Mesothelial cell of epicardium (in vitro differentiated cells): ENCODE measurements at regions not wholly inside any gene's neighbourhood (a gene's known extent, or its start where the extent isn't known, plus 50 kb on each side); places are given as distances from the start of the nearest gene placed in this dataset.

Source experiments
- DNase-seq, 2 experiments: peaks; one replicate each; pipeline ENCODE4 v3.0.0; 2021; ENCODE audit warnings: low spot score in 2 of 2; ENCODE audit not compliant: unreplicated experiment in 2 of 2
- H3K27ac Mint-ChIP-seq: 2 replicates; pipeline ENCODE4 v1.8.0; 2021; ENCODE audit warnings: mixed read lengths
- H3K27me3 Mint-ChIP-seq: 2 replicates; pipeline ENCODE4 v1.8.0; 2021; ENCODE audit warnings: low read depth, mixed read lengths
- H3K36me3 Mint-ChIP-seq: 2 replicates; pipeline ENCODE4 v1.8.0; 2021; ENCODE audit warnings: mixed read lengths
- H3K4me1 Mint-ChIP-seq: 2 replicates; pipeline ENCODE4 v1.8.0; 2021; ENCODE audit warnings: mixed read lengths
- H3K4me3 Mint-ChIP-seq: 2 replicates; pipeline ENCODE4 v1.8.0; 2021; ENCODE audit warnings: mild to moderate bottlenecking, moderate library complexity, mixed read lengths
- H3K9me3 Mint-ChIP-seq: 2 replicates; pipeline ENCODE4 v1.8.0; 2021; ENCODE audit warnings: mixed read lengths
- CTCF ChIP-seq: fragments of 200-600 bp; sonication (generic); IDR thresholded peaks from one replicate; pipeline ENCODE4 v1.5.0; 2021; ENCODE audit warnings: antibody characterized with exemption; ENCODE audit not compliant: unreplicated experiment

GRCh38 chr2:137806068-137806805 lies 158.0 kb upstream of the HNMT start:
- Mint-ChIP-seq H3K27ac (no peak overlapping the region), H3K27me3 (peaks cover 4% of the 10 kb centered on the region), H3K4me3 (no peak overlapping the region), H3K36me3 (no peaks in the 10 kb centered on the region), H3K9me3 (peaks cover 26% of the 10 kb centered on the region), H3K4me1 (no peaks in the 10 kb centered on the region)
- no peak for TF ChIP-seq CTCF
- no peak for DNase-seq

- H3K9me3 Mint-ChIP-seq = peaks cover 8% of the 10 kb centered on the region
- TF ChIP-seq CTCF = no peak
- H3K36me3 Mint-ChIP-seq = no peaks in the 10 kb centered on the region
- H3K27ac Mint-ChIP-seq = no peak overlapping the region
- H3K4me3 Mint-ChIP-seq = no peak overlapping the region
- no peak for DNase-seq
- H3K4me1 Mint-ChIP-seq = no peaks in the 10 kb centered on the region
- H3K27me3 Mint-ChIP-seq = peaks cover 18% of the 10 kb centered on the region
These were observed 155.0 kb upstream of the HNMT start for GRCh38 chr2:137809252-137809651.

GRCh38 chr2:137809837-137810236 lies 154.4 kb upstream of the HNMT start:
- Mint-ChIP-seq H3K9me3 (peaks cover 8% of the 10 kb centered on the region), H3K27me3 (peaks cover 19% of the 10 kb centered on the region), H3K27ac (no peak overlapping the region), H3K36me3 (no peaks in the 10 kb centered on the region), H3K4me3 (no peak overlapping the region), H3K4me1 (no peaks in the 10 kb centered on the region)
- DNase-seq = no peak
- no peak for TF ChIP-seq CTCF

GRCh38 chr2:137812517-137812916 lies 151.8 kb upstream of the HNMT start:
- no peak for TF ChIP-seq CTCF
- DNase-seq = no peak
- Mint-ChIP-seq H3K36me3 (no peaks in the 10 kb centered on the region), H3K4me1 (no peaks in the 10 kb centered on the region), H3K27me3 (peaks cover 26% of the 10 kb centered on the region), H3K9me3 (peaks cover 8% of the 10 kb centered on the region), H3K27ac (no peak overlapping the region), H3K4me3 (no peak overlapping the region)

GRCh38 chr2:137813176-137813575 lies 151.1 kb upstream of the HNMT start:
- no peak overlapping the region for H3K4me3 Mint-ChIP-seq
- no peaks in the 10 kb centered on the region for H3K4me1 Mint-ChIP-seq
- H3K27me3 Mint-ChIP-seq = peaks cover 26% of the 10 kb centered on the region
- H3K36me3 Mint-ChIP-seq = no peaks in the 10 kb centered on the region
- no peak overlapping the region for H3K27ac Mint-ChIP-seq
- TF ChIP-seq CTCF = no peak
- peaks cover 7% of the 10 kb centered on the region for H3K9me3 Mint-ChIP-seq
- no peak for DNase-seq
